Fibroblast of peridontal ligament (primary cell): ENCODE measurements at regions not wholly inside any gene's neighbourhood (a gene's known extent, or its start where the extent isn't known, plus 50 kb on each side); places are given as distances from the start of the nearest gene placed in this dataset.
A peak's percentile ranks its signal among the peaks of the same experiment; 100 is the strongest.

Experiments
- DNase-seq: peaks from one replicate; pipeline ENCODE4 v3.0.0-alpha.2; 2010; ENCODE audit errors: extremely low read depth

DNA sequence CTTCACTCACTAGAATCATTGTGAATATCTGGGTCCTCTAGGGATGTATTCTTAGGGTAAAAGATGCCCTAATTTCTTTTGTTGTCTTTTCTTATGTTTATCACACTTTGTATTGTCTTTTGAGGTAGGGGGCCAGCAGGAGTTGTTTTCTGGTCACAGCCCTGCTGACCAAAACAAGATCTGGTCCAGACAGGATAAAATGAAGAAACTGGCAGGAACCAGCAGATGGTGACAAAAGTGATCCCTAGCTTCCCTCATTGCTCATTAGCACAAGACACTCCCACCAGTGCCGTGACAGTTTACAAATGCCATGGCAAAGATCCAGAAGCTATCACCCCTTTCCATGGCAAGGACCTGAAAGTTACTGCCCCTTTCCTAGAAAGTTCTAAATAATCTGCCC, 81.7 kb upstream of the CCDC85A start:
- DNase-seq, result no peak

DNA sequence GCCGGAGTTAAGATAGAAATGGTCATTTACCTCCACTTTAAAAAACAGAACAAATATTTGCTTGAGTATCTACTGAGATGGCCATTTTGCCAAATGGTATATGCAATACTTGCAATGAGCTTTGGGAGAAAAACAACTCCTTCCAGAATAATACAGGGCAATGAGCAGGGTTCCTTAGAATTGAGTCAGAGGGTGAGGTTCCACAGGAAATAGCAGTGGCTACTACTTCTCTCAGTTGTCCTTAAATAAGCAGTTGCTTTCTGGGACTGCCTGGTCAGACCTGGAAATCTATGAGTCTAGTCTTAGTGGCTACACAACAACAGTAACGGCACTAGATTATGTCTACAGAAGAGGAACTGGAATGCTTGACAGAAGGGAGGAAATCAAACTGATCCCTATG, 80.9 kb upstream of the CCDC85A start:
- DNase-seq, result no peak

DNA sequence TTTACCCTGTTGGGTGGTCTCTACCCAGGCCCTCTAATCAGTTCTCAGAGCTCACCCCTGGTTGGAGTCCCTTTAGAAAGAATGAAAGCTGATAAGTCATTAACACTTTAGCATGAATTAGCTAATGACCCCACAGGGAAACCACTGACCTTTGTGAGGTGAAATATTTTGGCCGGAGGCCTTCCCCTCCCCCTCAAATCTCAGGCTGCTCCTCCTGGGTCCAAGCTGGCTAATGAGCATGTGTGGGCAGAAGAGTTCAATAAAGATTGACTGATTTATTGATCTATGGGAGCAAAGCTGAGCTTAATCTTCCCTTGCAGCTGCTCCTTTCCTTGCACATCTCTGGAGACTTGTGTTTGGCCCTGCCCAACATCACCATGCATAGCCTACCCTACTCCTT, 78.8 kb upstream of the CCDC85A start:
- DNase-seq, result no peak

DNA sequence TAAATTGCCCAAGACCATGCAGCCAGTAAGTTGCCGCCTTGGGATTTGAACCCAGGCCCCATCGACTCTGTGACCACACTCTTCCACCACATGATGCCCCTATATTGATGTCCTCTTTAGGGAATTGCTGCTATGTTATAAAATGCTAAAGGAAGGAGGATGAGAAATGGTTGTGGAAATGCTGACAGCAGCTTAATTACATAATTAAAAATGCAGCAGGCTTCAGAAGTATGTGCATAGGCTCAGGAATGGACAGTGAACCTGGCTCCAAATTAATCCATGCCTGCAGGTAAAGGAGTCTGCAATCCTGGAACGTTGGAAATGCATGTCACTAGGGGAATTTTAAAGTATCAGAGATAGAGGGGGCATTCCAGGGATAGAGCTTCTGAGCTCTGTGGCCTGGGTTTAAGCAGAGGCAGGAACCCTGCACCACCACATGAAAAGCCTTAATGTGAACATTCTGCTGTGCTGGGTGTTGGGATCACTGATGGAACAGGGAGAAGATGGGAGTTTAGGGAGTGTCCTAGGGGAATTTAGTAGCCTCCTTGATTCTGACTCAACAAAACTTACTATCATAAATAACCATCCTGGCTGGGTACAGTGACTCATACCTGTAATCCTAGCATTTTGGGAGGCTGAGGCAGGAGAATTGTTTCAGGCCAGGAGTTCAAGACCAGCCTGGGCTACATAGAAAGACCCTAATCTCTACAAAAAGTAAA, 76.1 kb upstream of the CCDC85A start:
- no peak for DNase-seq

DNA sequence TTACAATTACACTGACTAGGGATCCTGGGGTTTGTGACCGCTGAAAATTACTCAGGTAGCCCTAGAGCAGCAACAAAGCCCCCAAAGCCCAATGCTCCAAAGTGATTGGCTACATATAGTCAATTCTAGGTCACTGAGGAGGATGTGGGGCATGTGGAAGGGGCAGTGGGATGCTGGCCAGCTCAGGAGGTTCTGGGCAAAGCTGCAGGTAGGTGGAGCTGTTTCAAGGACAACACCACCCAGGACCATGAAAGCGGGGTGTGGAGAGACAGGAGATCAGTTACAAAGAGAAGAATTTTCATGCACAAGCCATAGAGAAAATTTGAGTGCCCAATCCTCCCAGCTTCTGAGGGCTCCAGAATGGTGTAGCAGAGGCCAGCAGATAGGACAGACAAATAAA, 75.0 kb upstream of the CCDC85A start:
- no peak for DNase-seq

DNA sequence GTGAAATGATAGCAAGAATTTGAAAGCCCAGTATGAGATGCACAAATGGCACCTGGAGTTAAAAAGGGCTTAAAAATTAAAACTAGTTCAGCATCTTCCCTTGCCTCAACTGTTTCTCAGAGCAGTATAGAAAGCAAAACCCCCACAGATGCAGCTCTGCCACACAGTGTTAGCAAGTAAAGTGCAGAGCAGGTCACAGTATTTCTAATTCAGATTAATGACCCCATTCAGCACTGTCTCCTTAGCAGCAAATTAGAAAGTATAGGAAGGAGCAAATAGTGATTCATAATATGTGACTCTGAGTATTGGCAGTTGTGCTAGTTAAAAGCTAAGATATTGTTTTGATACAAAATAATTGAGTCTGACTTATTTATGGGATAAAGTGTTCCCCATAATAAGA, 73.8 kb upstream of the CCDC85A start:
- no peak for DNase-seq

DNA sequence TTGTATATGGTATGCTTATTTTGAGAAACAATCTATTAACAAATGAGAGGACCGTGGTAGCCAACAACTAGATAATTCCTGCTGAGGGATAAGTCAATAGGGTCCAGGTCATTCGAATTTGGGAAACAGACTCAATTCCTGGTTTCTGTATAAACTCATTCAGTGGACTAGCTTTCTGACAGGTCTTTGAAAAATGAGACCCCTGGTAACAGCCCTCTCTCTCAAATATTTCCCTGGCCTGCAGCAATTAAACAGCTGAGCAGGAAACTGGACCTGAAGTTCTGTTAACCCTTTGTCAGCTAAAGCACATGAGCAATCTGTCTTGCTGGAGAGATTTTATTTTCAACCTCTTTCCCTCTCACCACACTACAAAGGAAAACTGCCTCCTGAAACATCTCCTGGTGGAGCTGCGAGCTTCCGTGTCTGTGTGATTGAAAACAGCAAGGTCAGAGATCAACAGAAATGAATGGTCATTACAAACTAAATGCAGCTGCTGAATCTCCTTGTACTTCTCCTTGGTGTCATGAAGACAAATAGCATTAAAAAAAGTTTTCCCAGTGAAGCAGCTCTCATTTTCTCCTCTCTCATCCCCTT, 70.3 kb upstream of the CCDC85A start:
- no peak for DNase-seq

DNA sequence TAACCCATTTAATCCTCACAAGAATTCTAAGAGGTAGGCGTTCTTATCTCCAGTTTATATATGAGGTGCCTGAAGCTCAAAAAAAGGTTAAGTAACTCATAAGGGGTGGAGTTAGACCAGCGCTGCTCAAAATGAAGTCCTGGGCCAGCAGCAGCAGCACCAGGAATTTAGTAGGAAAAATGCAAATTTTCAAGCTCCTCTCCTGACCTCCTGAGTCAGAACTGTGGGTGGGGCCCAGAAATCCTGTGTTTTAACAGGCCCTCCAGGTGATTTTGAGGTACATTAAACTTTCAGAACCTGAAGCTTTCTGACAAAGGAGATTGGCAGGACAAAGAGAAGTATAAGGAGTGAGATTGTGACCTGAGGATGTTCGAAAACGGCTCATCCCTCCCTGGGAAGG, 66.0 kb upstream of the CCDC85A start:
- DNase-seq, result no peak

DNA sequence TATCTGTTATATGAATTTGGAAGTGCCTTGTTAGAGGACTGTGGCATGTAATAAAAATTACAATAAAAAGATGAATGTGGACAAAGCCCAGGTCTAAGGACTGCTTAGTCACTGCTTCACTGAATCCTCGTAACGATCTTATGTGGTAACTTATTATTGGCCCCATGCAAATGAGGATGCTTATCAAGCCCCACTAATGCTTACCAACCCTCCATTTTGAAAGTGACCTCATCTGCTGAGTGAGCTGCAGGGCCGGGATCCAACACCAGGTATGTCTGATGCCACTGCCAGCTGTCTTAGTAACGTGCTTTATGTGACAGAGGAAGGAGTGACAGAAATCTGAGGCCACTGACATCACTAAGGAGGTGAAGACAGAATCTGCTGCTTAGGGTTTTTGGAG, 65.3 kb upstream of the CCDC85A start:
- DNase-seq, result no peak

DNA sequence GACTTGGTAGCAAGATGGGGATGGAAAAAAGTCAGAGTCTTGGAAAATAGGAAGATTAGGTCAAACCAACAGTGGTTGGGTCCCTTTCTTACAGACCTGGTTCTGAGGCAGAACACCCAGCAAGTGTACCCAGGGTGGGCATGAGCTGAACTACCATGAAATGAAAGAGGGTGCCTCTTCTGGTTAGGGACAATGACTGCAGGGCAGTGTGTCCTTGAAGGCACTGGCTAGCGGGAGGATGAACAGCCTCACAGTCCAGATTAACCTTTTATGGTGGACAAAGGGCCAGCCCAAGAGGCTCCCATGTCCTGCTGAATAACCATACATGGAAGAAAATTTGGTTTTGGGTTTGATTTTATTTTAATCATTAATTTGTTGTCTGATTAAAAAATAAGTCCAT, 61.8 kb upstream of the CCDC85A start:
- DNase-seq, result no peak

DNA sequence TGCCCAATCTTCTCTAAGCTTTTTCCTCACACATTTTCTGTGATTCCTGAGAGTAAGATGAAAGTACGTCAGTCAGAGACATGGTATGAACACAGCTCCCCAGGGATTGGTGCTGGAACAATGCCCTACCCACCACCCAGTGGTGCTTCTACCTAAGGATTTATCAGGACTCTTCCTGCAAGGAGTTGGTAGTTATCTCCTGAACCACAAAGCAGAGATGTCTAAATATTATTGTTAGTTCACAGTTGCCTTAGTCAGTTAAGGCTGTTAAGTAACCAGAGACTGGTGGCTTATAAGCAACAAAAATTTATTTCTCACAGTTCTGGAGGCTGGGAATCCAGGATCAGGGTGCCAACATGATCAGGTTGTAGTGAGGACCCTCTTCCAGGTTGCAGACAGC, 60.3 kb upstream of the CCDC85A start:
- no peak for DNase-seq

DNA sequence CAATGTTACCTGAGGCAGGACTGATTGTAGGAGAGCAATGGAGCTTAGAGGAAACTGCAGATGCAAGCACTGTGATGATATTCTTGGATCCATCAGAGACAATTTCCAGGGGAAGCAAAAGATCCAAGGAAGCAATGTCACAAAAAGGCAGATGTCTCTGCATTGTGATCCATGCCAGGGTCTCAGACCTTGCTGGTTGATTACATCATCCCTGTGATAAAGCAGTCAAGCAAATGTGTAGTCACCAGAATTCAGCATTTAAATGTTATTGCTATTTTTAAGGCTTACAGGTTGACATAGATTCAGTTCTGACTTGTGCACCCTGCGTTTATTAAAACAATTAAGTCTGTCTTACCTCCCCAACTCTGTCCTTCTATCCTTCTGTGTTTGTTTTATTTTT, 56.8 kb upstream of the CCDC85A start:
- DNase-seq, result no peak

DNA sequence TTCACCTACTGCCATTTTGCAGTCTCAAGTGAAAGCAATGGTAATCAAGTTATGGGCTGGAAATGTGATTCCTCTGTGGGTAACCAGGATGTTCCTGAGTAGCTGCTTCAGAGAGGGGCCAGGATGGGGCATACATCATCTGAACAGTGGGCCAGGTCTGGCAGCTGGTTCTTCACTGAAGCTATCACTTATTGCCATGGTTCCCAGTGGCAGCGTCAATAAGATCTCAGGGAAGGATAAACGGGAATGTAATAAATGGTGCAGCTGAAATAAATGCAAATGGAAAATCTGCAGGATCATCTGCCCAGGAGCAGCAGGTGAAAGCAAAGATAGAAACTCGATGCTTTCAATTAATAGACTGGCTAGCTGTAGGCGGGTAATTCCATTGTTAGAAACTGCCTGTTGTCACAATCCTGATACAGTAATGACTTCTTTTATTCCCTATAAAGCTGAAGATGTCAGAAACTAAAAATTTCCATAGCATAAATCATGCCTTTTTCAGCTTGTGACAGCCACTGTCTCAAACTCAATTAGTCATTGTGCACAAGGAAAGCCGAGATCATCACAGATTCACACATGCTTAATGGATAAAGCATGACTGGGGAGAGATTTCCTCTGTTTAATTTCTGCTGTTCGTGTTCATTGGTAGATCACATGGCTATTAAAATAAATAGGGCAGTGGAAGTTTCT, 56.2 kb upstream of the CCDC85A start:
- DNase-seq, result no peak

DNA sequence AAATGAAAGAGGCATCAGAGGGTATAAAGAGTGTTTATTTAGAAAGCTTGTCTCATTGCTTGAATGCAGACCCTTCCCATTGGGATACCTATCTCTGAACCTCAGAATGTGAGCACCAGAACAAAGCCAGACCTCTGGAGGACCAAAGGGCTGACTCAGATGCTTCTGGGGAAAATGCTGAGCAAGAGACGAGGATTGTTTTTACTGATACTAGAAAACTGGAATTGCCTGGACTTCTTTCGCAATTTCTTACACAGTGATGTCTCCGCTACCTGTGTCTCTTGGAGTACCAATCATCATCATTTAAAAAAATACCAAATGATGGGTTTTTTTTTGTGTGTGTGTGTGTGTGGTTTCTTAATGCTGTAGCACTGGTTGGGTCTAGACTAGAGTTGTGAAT, 55.6 kb upstream of the CCDC85A start:
- DNase-seq, result no peak

DNA sequence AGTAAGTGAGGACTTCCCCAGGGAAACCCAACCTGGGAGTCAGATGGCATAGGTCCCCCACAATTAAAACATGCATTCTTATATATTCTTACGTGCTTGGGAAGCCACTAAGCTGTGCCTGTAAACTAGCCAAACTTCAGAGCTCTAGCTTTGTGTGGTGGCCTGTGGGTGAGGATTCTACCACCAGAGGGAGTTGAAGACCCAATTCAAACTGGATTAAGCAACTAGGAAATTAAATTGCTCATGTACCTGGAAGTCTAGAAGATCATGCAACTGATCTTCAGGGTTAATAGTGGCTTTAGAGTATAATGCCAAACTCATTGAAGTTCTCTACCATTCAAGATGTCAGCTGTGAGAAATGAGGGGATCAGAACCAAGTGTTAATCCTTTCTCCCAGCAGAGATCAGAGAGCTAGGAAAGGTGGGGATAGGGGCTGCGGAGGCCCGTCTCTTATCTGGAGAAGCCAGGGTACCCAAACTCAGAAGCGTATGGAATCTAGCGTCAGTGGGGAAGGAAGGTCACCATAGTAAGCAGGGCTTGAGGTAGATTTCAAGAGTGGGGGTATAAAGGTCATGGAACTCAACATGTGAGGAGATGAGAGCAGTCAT, 53.2 kb upstream of the CCDC85A start:
- DNase-seq, result peak; percentile 56

DNA sequence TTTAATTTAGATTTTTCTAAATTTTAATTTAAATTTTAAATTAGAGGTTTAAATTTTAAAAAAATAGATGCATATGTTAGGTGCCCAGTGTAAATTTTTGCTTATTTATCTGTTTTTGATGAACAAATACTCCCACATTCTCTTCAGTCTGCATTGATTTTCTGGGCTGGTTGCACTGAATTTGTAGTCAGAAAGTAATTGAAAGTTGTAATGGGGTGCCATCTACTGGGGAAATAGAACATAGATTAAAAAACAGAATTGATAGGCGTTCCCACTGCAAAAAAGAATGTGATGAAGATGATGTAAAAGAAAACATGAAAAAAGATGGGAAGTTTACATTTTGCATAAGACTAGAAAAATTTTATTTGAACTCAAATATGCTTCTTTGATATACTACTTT, 51.7 kb upstream of the CCDC85A start:
- DNase-seq, result peak; percentile 71

DNA sequence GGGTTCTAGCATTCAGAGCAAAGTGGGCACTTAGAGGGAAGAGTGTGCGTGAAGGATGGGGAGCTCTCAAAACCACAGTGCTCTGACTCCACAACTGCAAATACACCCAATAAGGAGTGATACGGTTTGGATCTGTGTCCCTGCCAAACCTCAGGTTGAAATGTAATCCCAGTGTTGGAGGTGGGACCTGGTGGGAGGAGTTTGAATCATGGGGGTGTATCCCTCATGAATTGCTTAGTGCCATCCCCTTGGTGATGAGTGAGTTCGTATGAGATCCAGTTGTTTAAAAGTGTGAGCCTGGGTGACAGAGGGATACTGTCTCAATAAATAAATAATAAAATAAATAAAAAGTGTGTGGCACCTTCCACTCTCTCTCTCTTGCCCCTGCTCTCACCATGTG, 50.3 kb upstream of the CCDC85A start:
- no peak for DNase-seq

DNA sequence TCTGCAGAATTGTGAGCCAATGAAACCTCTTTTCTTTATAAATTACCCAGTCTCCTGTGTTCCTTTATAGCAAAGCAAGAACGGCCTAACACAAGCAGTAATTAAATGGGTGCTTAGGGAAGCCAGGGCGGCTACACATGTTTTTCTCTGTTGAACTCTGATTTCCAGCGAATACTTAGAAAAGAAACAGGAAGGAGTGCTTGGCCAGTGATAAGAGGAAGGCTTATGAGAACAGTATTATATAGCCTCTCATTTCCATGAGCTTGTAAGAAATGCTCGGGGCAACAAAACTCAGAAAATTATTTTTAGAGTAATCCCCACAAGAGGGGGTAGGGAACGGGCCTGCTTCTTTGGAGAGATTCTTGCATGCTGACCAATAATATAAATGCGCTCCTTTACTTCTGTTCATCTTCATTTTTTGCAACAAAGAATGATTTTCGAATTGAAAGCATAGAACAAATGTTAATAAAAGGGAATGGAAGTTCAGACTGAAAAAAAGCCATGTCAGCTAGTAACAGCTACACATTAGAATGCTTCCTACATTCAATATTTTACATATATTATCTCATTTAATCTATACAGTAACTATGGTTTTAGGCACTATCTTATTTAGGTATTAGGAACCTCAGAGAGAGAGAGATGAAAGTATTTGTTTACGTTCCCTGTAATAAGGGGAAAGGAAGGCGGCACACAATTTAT, 49.7 kb upstream of the CCDC85A start:
- no peak for DNase-seq
